ENCODE measurements at regions not wholly inside any gene's neighbourhood (a gene's known extent, or its start where the extent isn't known, plus 50 kb on each side); places are given as distances from the start of the nearest gene placed in this dataset.

- WGBS, 2 donors: 19 to 27% methylated on average over 2 of the region's 2 CpGs
- DNase-seq (no peak), ATAC-seq (no peak)
- TF ChIP-seq CTCF (IDR thresholded peaks at IDR 0.05): no peak
- intact Hi-C loops (cut with DNase I): no loop called here
- Histone ChIP-seq H3K27ac (no peak overlapping the region), H3K4me3 (no peak overlapping the region), H3K27me3 (peaks cover 0 to 44% (median 0%) of the 10 kb centered on the region in 7 donors), H3K36me3 (no peaks in the 10 kb centered on the region), H3K9me3 (no peaks in the 10 kb centered on the region), H3K4me1 (no peaks in the 10 kb centered on the region)
Measured at GRCh38 chr10:104515678-104516199, 125.4 kb upstream of the SORCS3 start.

- intact Hi-C loops (cut with DNase I): no loop called here
- peaks cover 0 to 42% (median 0%) of the 10 kb centered on the region in 7 donors for H3K27me3 ChIP-seq
- H3K36me3 ChIP-seq: no peaks in the 10 kb centered on the region
- no peak overlapping the region for H3K27ac ChIP-seq
- WGBS, 2 donors: 68 to 78% methylated on average over 2 of the region's 2 CpGs
- H3K4me1 ChIP-seq: peaks cover 0 to 3% (median 0%) of the 10 kb centered on the region in 9 donors
- DNase-seq (no peak), ATAC-seq (no peak)
- TF ChIP-seq CTCF (IDR thresholded peaks at IDR 0.05): no peak
- H3K9me3 ChIP-seq: no peaks in the 10 kb centered on the region
- no peak overlapping the region for H3K4me3 ChIP-seq
Measured at GRCh38 chr10:104516986-104517385, 124.1 kb upstream of the SORCS3 start.

GRCh38 chr10:104517946-104518345, 123.1 kb upstream of the SORCS3 start:
- intact Hi-C loops (cut with DNase I): no loop called here
- TF ChIP-seq CTCF (IDR thresholded peaks at IDR 0.05): no peak
- no peaks in the 10 kb centered on the region for H3K9me3 ChIP-seq
- no peak overlapping the region for H3K4me3 ChIP-seq
- ATAC-seq: no peak
- 69 to 70% methylated on average over 4 of the region's 4 CpGs for whole genome bisulfite sequencing, 2 donors
- no peaks in the 10 kb centered on the region for H3K36me3 ChIP-seq
- H3K27me3 ChIP-seq: peaks cover 0 to 32% (median 0%) of the 10 kb centered on the region in 7 donors
- H3K27ac ChIP-seq: no peak overlapping the region
- DNase-seq: no peak
- H3K4me1 ChIP-seq: peaks cover 0 to 3% (median 0%) of the 10 kb centered on the region in 9 donors

GRCh38 chr10:104518891-104519290, 122.2 kb upstream of the SORCS3 start:
- no peak for DNase-seq
- intact Hi-C loops (cut with DNase I): no loop called here
- ATAC-seq: no peak
- Histone ChIP-seq H3K36me3 (no peaks in the 10 kb centered on the region), H3K27me3 (peaks cover 0 to 24% (median 0%) of the 10 kb centered on the region in 7 donors), H3K27ac (no peak overlapping the region), H3K4me3 (no peak overlapping the region), H3K9me3 (no peaks in the 10 kb centered on the region), H3K4me1 (peaks cover 0 to 3% (median 0%) of the 10 kb centered on the region in 9 donors)
- 72 to 89% methylated on average over 6 of the region's 6 CpGs for WGBS, 2 donors
- no peak for TF ChIP-seq CTCF (IDR thresholded peaks at IDR 0.05)
